ENCODE measurements at regions not wholly inside any gene's neighbourhood (a gene's known extent, or its start where the extent isn't known, plus 50 kb on each side); places are given as distances from the start of the nearest gene placed in this dataset.

GRCh38 chr6:14571746-14572145 is 454.2 kb downstream of the CD83 start:
- TF ChIP-seq CTCF (IDR thresholded peaks at IDR 0.05), result no peak
- no peak for TF ChIP-seq POLR2A (IDR thresholded peaks at IDR 0.05)
